ENCODE measurements at regions not wholly inside any gene's neighbourhood (a gene's known extent, or its start where the extent isn't known, plus 50 kb on each side); places are given as distances from the start of the nearest gene placed in this dataset.

- TF ChIP-seq CTCF (IDR thresholded peaks at IDR 0.05) (no peak), POLR2A (IDR thresholded peaks at IDR 0.05) (no peak)
These were observed 59.7 kb upstream of the NABP1 start for GRCh38 chr2:191618046-191618780.
